ENCODE measurements at regions not wholly inside any gene's neighbourhood (a gene's known extent, or its start where the extent isn't known, plus 50 kb on each side); places are given as distances from the start of the nearest gene placed in this dataset.

- Histone ChIP-seq H3K56ac (ENCODE audit: insufficient read length, low read depth, low read length) (no peak overlapping the region), H3K18ac (ENCODE audit: insufficient read length, low read depth, low read length) (no peak overlapping the region), H3K14ac (ENCODE audit: insufficient read depth, low read length) (no peak overlapping the region), H3K79me1 (ENCODE audit: insufficient read depth, low read depth, low read length, poor library complexity, severe bottlenecking) (no peaks in the 10 kb centered on the region), H3K23ac (ENCODE audit: insufficient read length, low read depth, low read length) (no peak overlapping the region), H4K5ac (ENCODE audit: insufficient read length, low read depth, low read length) (no peak overlapping the region), H2AK5ac (ENCODE audit: insufficient read length, low read length) (no peak overlapping the region), H3K27me3 (ENCODE audit: insufficient read depth, low read length) (no peaks in the 10 kb centered on the region), H3K4me1 (ENCODE audit: insufficient read depth, low read length) (peaks cover 2% of the 10 kb centered on the region; the same call in 1 of the 2 replicates), H3K79me2 (ENCODE audit: insufficient read depth, low read length) (no peaks in the 10 kb centered on the region), H2AFZ (ENCODE audit: low read length) (no peak overlapping the region), H3T11ph (ENCODE audit: low read length) (no peak overlapping the region), H2BK12ac (ENCODE audit: insufficient read length, low read depth, low read length) (no peak overlapping the region), H3K23me2 (ENCODE audit: insufficient read length, low read depth, low read length, poor library complexity, severe bottlenecking) (no peaks in the 10 kb centered on the region), H4K8ac (replicated peaks; ENCODE audit: insufficient read length, low read depth, low read length) (no peak overlapping the region), H4K91ac (ENCODE audit: insufficient read length, low read depth, low read length) (no peak overlapping the region), H2BK15ac (ENCODE audit: low read depth, low read length) (no peak overlapping the region), H3K27ac (ENCODE audit: insufficient read length, low read depth, low read length) (no peak overlapping the region), H2BK5ac (ENCODE audit: insufficient read length, low read length) (no peak overlapping the region), H3K4me2 (ENCODE audit: insufficient read depth, insufficient read length, low read length) (no peak overlapping the region), H3K9ac (ENCODE audit: extremely low read depth, insufficient read length, low read length) (no peak overlapping the region), H3K9me3 (ENCODE audit: control insufficient read depth, low read depth, low read length) (no peaks in the 10 kb centered on the region), H4K20me1 (ENCODE audit: control insufficient read depth, insufficient read depth, insufficient read length) (no peaks in the 10 kb centered on the region), H2BK120ac (ENCODE audit: low read depth, low read length, poor library complexity, severe bottlenecking) (no peak overlapping the region), H2BK20ac (ENCODE audit: low read depth, low read length, poor library complexity, severe bottlenecking) (no peak overlapping the region), H3K4ac (ENCODE audit: low read depth, low read length) (no peak overlapping the region)
- no peaks in the 10 kb centered on the region for H3K27me3 Mint-ChIP-seq (ENCODE audit: low read depth)
- H3K27ac Mint-ChIP-seq, result no peak overlapping the region
- no CpG with 5 or more reads among the region's 3 CpGs for WGBS (ENCODE audit: extremely low coverage, insufficient read length, low lambda C conversion rate)
- H3K4me1 Mint-ChIP-seq, result peaks cover 24 to 25% of the 10 kb centered on the region in 2 experiments
- peaks cover 3 to 8% of the 10 kb centered on the region in 2 experiments; a peak in 4 of 5 replicates for H3K9me3 Mint-ChIP-seq
- no peak for TF ChIP-seq CTCF (conservative IDR thresholded peaks at IDR 0.05)
- no peak for DNase-seq
- no peak overlapping the region for H3K4me3 Mint-ChIP-seq
- H3K36me3 Mint-ChIP-seq (ENCODE audit: insufficient read depth in 1 of 3, low read depth in 3 of 3), result peaks cover 0 to 5% (median 5%) of the 10 kb centered on the region in 3 experiments; a peak in 4 of 7 replicates
Observed at GRCh38 chr6:25065666-25066065, 129.9 kb upstream of the RIPOR2 start.

Measured in H9 (cell line).